ENCODE measurements at regions not wholly inside any gene's neighbourhood (a gene's known extent, or its start where the extent isn't known, plus 50 kb on each side); places are given as distances from the start of the nearest gene placed in this dataset.

GRCh38 chr1:81305997-81306452 lies 494.7 kb upstream of the ADGRL2 start:
- TF ChIP-seq CTCF (IDR thresholded peaks at IDR 0.05) = peak in 3 of 4 donors; percentile 33 to 49 (median 44)
- no peak for TF ChIP-seq POLR2A (IDR thresholded peaks at IDR 0.05)

Measured in right lobe of liver (tissue), 4 donors.